HG03108 (cell line): ENCODE measurements at regions not wholly inside any gene's neighbourhood (a gene's known extent, or its start where the extent isn't known, plus 50 kb on each side); places are given as distances from the start of the nearest gene placed in this dataset.
"Not testable (repeated sequence)": the region's sequence is repeated elsewhere in the genome, so short reads cannot be mapped to it uniquely, and the experiment has no call there.

Experiments used
- ATAC-seq: cut with Tn5 transposase; IDR thresholded peaks from one replicate; pipeline ENCODE4 v1.9.1; 2021; ENCODE audit warnings: moderate library complexity; ENCODE audit not compliant: unreplicated experiment

GRCh38 chr7:68122801-68123200 is 1126.2 kb downstream of the TYW1 start:
- ATAC-seq, result no peak

GRCh38 chr7:68125168-68125567 is 1128.5 kb downstream of the TYW1 start:
- no peak for ATAC-seq

- no peak for ATAC-seq
Measured at GRCh38 chr7:68133045-68133444, 1136.4 kb downstream of the TYW1 start.

- ATAC-seq, result no peak
Measured at GRCh38 chr7:68143345-68143744, 1146.7 kb downstream of the TYW1 start.

- no peak for ATAC-seq
Measured at GRCh38 chr7:68146983-68147382, 1150.3 kb downstream of the TYW1 start.

- ATAC-seq, result no peak
Measured at GRCh38 chr7:68147614-68148238, 1151.1 kb downstream of the TYW1 start.

GRCh38 chr7:68148440-68148839 is 1151.8 kb downstream of the TYW1 start:
- no peak for ATAC-seq

GRCh38 chr7:68152205-68152604 is 1155.6 kb downstream of the TYW1 start:
- ATAC-seq, result no peak

- ATAC-seq, result no peak
Measured at GRCh38 chr7:68155676-68156075, 1159.0 kb downstream of the TYW1 start.

GRCh38 chr7:68158686-68159295 is 1162.2 kb downstream of the TYW1 start:
- no peak for ATAC-seq

- no peak for ATAC-seq
Measured at GRCh38 chr7:68162712-68163111, 1166.1 kb downstream of the TYW1 start.

GRCh38 chr7:68166525-68166924 is 1169.9 kb downstream of the TYW1 start:
- no peak for ATAC-seq

- no peak for ATAC-seq
Measured at GRCh38 chr7:68173513-68173912, 1176.9 kb downstream of the TYW1 start.

GRCh38 chr7:68176974-68177373 is 1180.3 kb downstream of the TYW1 start:
- no peak for ATAC-seq

GRCh38 chr7:68180761-68181160 is 1184.1 kb downstream of the TYW1 start:
- ATAC-seq, result no peak

GRCh38 chr7:68183176-68183575 is 1186.5 kb downstream of the TYW1 start:
- ATAC-seq, result no peak

- no peak for ATAC-seq
Measured at GRCh38 chr7:68185631-68186456, 1189.2 kb downstream of the TYW1 start.

- no peak for ATAC-seq
Measured at GRCh38 chr7:68187532-68187931, 1190.9 kb downstream of the TYW1 start.

GRCh38 chr7:68192941-68193340 is 1196.3 kb downstream of the TYW1 start:
- ATAC-seq, result no peak

- ATAC-seq, result not testable (repeated sequence)
Measured at GRCh38 chr7:68195642-68196041, 1199.0 kb downstream of the TYW1 start.

GRCh38 chr7:68200051-68200670 is 1203.5 kb downstream of the TYW1 start:
- no peak for ATAC-seq

GRCh38 chr7:68203251-68203650 is 1206.6 kb downstream of the TYW1 start:
- no peak for ATAC-seq
